Ectodermal cell (in vitro differentiated cells): ENCODE measurements at regions not wholly inside any gene's neighbourhood (a gene's known extent, or its start where the extent isn't known, plus 50 kb on each side); places are given as distances from the start of the nearest gene placed in this dataset.

ENCODE experiments used
- H3K27ac ChIP-seq: 2 replicates; pipeline ENCODE4 v1.7.0; 2013; ENCODE audit warnings: mild to moderate bottlenecking, low read depth, low read length; ENCODE audit not compliant: insufficient read depth, poor library complexity, severe bottlenecking
- H3K27me3 ChIP-seq: 2 replicates; pipeline ENCODE4 v1.7.0; 2013; ENCODE audit warnings: mild to moderate bottlenecking, low read length; ENCODE audit not compliant: insufficient read depth, control insufficient read depth, poor library complexity, severe bottlenecking
- H3K36me3 ChIP-seq: one replicate; pipeline ENCODE4 v1.7.0; 2013; ENCODE audit warnings: low read length; ENCODE audit not compliant: control insufficient read depth, insufficient read depth
- H3K4me1 ChIP-seq: one replicate; pipeline ENCODE4 v1.7.0; 2013; ENCODE audit warnings: low read length; ENCODE audit not compliant: control insufficient read depth, insufficient read depth
- H3K4me3 ChIP-seq: 2 replicates; pipeline ENCODE4 v1.7.0; 2013; ENCODE audit warnings: low read depth, low read length, control low read depth; ENCODE audit not compliant: insufficient read depth
- H3K9me3 ChIP-seq: 2 replicates; pipeline ENCODE4 v1.7.0; 2013; ENCODE audit warnings: mild to moderate bottlenecking, low read length, moderate library complexity; ENCODE audit not compliant: control insufficient read depth
- WGBS, 2 experiments: methylation state at CpG; one replicate each; pipeline ENCODE4 v1.1.7; 2013; ENCODE audit warnings: missing lambda C conversion rate in 2 of 2; 5-methylcytosine and 5-hydroxymethylcytosine counted together

GRCh38 chr14:39957290-39957689, 525.1 kb upstream of the FBXO33 start:
- Histone ChIP-seq H3K4me3 (no peak overlapping the region), H3K27me3 (no peaks in the 10 kb centered on the region), H3K4me1 (no peaks in the 10 kb centered on the region), H3K27ac (no peak overlapping the region), H3K9me3 (no peaks in the 10 kb centered on the region), H3K36me3 (no peaks in the 10 kb centered on the region)
- WGBS, 2 experiments: 90 to 95% methylated on average over 3 of the region's 3 CpGs

DNA sequence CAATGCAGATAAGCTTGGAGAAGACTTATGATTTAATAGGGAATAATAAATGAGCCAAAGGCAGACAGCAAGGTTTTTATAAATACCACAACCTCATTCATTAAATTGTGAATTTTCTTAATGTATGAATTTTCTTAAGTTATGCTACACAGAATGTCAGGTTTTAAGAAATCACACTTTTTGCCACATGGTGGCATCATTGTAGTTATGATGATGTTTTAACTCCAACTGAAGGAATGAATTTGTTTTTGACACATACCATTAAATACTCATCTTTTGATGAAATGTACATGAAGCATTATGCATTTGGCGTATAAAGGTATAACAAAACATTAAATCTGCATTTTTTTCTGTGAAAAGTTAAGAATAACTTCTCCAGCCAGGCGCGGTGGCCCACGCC, 524.1 kb upstream of the FBXO33 start:
- H3K36me3 ChIP-seq: no peaks in the 10 kb centered on the region
- no peaks in the 10 kb centered on the region for H3K27me3 ChIP-seq
- no peak overlapping the region for H3K4me3 ChIP-seq
- H3K27ac ChIP-seq: no peak overlapping the region
- no peaks in the 10 kb centered on the region for H3K4me1 ChIP-seq
- WGBS, 2 experiments: 93 to 94% methylated on average over 3 to 4 of the region's 4 CpGs
- H3K9me3 ChIP-seq: no peaks in the 10 kb centered on the region

GRCh38 chr14:39948235-39948634, 516.0 kb upstream of the FBXO33 start:
- Histone ChIP-seq H3K4me1 (no peaks in the 10 kb centered on the region), H3K27ac (no peak overlapping the region), H3K27me3 (no peaks in the 10 kb centered on the region), H3K4me3 (no peak overlapping the region), H3K9me3 (no peaks in the 10 kb centered on the region), H3K36me3 (no peaks in the 10 kb centered on the region)
- 85 to 93% methylated on average over 2 of the region's 2 CpGs for WGBS, 2 experiments

DNA sequence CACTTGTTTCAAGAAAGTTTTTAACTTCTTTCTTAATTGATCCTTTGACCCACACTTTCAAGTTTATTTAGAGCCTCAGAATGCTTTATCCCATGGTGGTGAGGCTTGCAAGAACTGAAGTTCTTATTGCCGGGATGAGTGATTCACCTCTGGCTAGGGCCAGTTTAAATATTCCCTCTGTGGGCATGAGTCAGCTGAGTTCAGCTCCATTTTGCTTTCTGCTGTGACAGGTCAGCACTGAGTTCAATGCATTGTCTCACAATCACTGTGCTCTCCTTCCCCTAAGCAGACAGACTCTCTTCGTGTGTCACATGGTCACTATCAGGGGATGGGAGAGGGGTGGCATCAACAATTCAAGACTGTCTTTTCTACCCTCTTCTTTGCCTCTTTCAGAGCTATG, 514.6 kb upstream of the FBXO33 start:
- 83 to 89% methylated on average over 2 of the region's 2 CpGs for WGBS, 2 experiments
- no peaks in the 10 kb centered on the region for H3K27me3 ChIP-seq
- no peaks in the 10 kb centered on the region for H3K4me1 ChIP-seq
- H3K4me3 ChIP-seq: no peak overlapping the region
- H3K27ac ChIP-seq: no peak overlapping the region
- no peaks in the 10 kb centered on the region for H3K36me3 ChIP-seq
- H3K9me3 ChIP-seq: no peaks in the 10 kb centered on the region

DNA sequence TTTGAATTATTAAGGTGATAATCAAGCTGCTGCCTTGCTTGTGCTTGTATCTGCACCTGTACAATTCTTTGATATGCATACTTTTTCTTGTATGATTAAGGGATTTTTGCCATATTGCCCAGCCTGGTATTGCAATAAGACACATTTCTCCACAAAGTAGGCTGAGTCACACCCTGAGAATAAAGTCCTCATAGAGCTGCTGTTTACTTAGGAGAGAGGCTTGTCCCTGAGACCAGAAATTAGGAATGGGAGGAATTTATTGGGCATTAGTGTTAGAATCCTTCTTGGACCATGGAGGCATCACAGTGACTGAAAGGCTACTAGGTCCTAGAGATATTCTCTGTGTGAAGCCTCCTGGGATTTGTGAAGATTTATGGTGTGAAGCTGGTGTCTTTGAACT, 506.8 kb upstream of the FBXO33 start:
- Histone ChIP-seq H3K4me3 (no peak overlapping the region), H3K36me3 (no peaks in the 10 kb centered on the region), H3K27ac (no peak overlapping the region), H3K4me1 (no peaks in the 10 kb centered on the region), H3K9me3 (no peaks in the 10 kb centered on the region), H3K27me3 (no peaks in the 10 kb centered on the region)

DNA sequence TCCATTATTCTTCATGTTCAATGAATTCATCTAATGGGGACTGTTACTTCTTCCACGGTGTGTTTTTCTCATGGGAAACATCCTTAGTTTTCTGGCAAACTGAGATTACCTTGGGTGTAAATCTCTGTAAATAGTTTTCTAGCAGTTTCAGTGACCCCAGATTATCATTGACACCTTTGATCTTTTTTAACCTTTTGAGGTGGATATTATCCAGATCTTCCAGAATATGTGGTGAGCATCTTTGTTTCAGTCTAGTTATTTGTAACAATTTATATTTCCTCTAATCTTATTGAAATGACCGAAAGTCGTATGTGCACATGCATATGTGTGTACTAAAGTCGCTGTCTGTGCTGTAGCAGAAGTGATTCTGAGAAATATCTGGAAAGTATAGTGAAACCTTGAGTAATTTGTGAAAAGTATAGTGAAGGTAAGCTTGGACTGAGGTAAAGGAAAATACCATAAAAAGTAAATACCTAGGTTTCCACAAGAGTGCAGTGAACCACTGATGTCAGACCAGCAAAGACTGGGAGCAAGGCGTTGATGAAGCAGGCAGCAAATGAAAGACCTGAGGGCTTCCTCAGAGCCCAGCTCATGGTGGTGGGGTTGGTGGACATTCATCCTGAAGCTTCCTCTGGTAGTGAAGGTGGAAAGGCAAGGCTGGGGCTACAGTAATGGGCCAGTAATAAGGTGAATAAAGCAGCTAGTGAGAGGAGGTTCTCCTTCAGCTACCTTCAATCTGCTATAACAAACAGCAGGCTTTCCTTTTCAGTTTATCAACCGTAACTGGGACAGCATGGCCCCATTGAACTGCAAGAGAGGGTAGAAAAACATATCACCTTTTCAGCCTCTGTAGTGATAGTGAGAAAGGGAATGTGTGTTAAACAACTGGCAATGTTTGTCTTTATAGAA, 480.2 kb upstream of the FBXO33 start:
- WGBS, 2 experiments: 93 to 98% methylated on average over 6 of the region's 6 CpGs
- Histone ChIP-seq H3K9me3 (no peaks in the 10 kb centered on the region), H3K4me3 (no peak overlapping the region), H3K27me3 (no peaks in the 10 kb centered on the region), H3K36me3 (no peaks in the 10 kb centered on the region), H3K27ac (no peak overlapping the region), H3K4me1 (no peaks in the 10 kb centered on the region)

DNA sequence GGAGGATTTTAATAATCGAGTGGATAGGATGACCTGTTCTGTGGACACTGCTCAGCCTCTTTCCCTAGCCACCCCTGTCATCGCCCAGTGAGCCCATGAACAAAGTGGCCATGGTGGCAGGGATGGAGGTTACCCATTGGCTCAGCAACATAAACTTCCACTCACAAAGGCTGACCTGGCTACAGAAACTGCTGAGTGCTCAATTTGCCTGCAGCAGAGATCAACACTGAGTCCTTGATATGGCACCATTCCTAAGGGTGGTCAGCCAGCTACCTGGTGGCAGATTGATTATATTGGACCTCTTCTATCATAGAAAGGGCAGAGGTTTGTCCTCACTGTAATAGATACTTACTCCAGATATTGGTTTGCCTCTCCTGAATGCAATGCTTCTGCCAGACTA, 465.4 kb upstream of the FBXO33 start:
- Histone ChIP-seq H3K4me3 (no peak overlapping the region), H3K4me1 (no peaks in the 10 kb centered on the region), H3K36me3 (no peaks in the 10 kb centered on the region), H3K27me3 (no peaks in the 10 kb centered on the region), H3K27ac (no peak overlapping the region), H3K9me3 (no peaks in the 10 kb centered on the region)
- WGBS, 2 experiments: 88 to 94% methylated on average over 2 of the region's 2 CpGs

DNA sequence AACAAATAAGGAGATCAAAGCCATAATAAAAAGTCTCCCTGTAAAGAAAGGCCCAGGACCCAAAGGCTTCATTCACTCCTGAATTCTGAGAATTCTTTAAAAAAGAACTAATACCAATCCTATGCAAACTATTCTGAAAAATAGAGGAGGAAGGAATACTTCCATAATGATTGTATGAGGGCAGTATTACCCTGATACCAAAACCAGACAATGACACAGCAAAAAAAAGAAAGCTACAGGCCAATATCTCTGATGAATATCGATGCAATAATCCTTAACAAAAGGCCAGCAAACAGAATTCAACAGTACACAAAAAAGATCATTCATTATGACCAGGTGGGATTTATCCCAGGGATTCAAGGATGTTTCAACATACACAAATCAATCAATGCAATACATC, 457.8 kb upstream of the FBXO33 start:
- Histone ChIP-seq H3K4me1 (no peaks in the 10 kb centered on the region), H3K36me3 (no peaks in the 10 kb centered on the region), H3K9me3 (no peaks in the 10 kb centered on the region), H3K4me3 (no peak overlapping the region), H3K27ac (no peak overlapping the region), H3K27me3 (no peaks in the 10 kb centered on the region)
- 93 to 94% methylated on average over 1 of the region's 1 CpG for WGBS, 2 experiments

DNA sequence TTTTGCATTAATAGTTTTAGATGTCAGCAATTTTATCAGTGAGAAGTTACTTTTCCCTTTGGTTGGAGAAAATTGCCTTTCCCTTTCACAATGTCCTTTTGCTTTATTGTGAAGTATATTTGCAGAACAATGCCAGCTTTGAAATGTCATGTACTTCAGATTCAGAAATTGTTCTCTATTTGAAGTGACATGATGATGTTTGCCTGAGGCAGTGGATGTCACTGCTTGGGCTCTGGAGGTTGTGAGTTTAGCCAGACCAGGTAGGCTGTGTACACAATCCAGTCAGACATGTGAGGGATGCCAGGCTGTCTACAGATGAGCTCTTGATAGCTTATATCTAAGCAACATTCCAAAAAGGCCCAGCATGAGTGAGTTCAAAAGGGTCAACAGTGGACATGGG, 451.9 kb upstream of the FBXO33 start:
- Histone ChIP-seq H3K4me1 (no peaks in the 10 kb centered on the region), H3K4me3 (no peak overlapping the region), H3K27ac (no peak overlapping the region), H3K9me3 (no peaks in the 10 kb centered on the region), H3K27me3 (no peaks in the 10 kb centered on the region), H3K36me3 (no peaks in the 10 kb centered on the region)

DNA sequence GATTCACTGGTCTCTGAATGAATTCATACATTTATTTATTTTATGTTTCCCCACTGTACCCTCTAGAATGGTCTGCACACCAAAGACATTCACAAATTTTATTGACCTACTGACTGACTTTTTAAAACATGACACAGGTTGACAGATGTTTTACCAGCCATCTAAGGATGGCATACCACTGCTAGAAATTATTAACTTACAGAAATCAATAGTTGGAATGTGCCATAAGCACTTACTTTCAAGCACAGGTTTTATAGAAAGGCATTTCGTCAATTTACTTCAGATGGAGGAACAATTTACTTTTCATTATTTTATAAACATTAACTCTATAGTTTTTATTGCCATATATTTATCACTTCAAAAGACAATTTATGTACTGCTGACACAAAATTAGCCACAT, 448.7 kb upstream of the FBXO33 start:
- WGBS, 2 experiments: 80% methylated on average over 1 of the region's 1 CpG; no CpG with 5 or more reads in 1 of the 2 experiments
- Histone ChIP-seq H3K9me3 (no peaks in the 10 kb centered on the region), H3K4me3 (no peak overlapping the region), H3K4me1 (no peaks in the 10 kb centered on the region), H3K27me3 (no peaks in the 10 kb centered on the region), H3K36me3 (no peaks in the 10 kb centered on the region), H3K27ac (no peak overlapping the region)
